MCF 10A (cell line): ENCODE measurements at regions not wholly inside any gene's neighbourhood (a gene's known extent, or its start where the extent isn't known, plus 50 kb on each side); places are given as distances from the start of the nearest gene placed in this dataset.

Source experiments
- BruUV-seq: library from RNA; stranded (reverse); fragments of 400-500 nt; replicated peaks from 2 replicates; lab custom pipeline; 2021; lab: Mats Ljungman, UMichigan
- CTCF ChIA-PET: fragments of 300-600 bp; sonication (Branson Sonifier 250); formaldehyde crosslinking; extraction: SDS; loops from one replicate; lab custom pipeline; 2021; ENCODE audit warnings: antibody characterized with exemption, inconsistent platforms; lab: Yijun Ruan, JAX
- POLR2A ChIA-PET: fragments of 300-600, 350-650 bp; sonication (Branson Sonifier 250); formaldehyde crosslinking; extraction: SDS; loops from one replicate; lab custom pipeline; 2020; ENCODE audit warnings: antibody characterized with exemption, inconsistent platforms; lab: Yijun Ruan, JAX
- DNase-seq: peaks from one replicate; pipeline ENCODE4 v3.0.0-alpha.2; 2018; ENCODE audit not compliant: unreplicated experiment
- H3K27ac Mint-ChIP-seq: one replicate; pipeline ENCODE4 v1.8.0; 2022; ENCODE audit warnings: mild to moderate bottlenecking, low read depth, mixed read lengths; ENCODE audit not compliant: unreplicated experiment
- H3K27me3 Mint-ChIP-seq: one replicate; pipeline ENCODE4 v1.8.0; 2022; ENCODE audit warnings: mixed read lengths; ENCODE audit not compliant: insufficient read depth, unreplicated experiment
- H3K36me3 Mint-ChIP-seq: one replicate; pipeline ENCODE4 v1.8.0; 2022; ENCODE audit warnings: mild to moderate bottlenecking, moderate library complexity, mixed read lengths; ENCODE audit not compliant: insufficient read depth, unreplicated experiment
- H3K4me1 Mint-ChIP-seq: one replicate; pipeline ENCODE4 v1.8.0; 2022; ENCODE audit warnings: mixed read lengths; ENCODE audit not compliant: insufficient read depth, unreplicated experiment
- H3K4me3 Mint-ChIP-seq: one replicate; pipeline ENCODE4 v1.8.0; 2022; ENCODE audit warnings: mild to moderate bottlenecking, moderate library complexity, mixed read lengths; ENCODE audit not compliant: unreplicated experiment
- H3K9me3 Mint-ChIP-seq: one replicate; pipeline ENCODE4 v1.8.0; 2022; ENCODE audit warnings: mixed read lengths; ENCODE audit not compliant: unreplicated experiment
- CTCF ChIP-seq: fragments of 200-600 bp; IDR thresholded peaks from one replicate; pipeline ENCODE4 v1.8.0; 2022; ENCODE audit warnings: antibody characterized with exemption, mild to moderate bottlenecking; ENCODE audit not compliant: unreplicated experiment
- intact Hi-C: fragments of 100-400 bp; cut with micrococcal nuclease; formaldehyde crosslinking; loops from 2 replicates; pipeline ENCODE4 v1.14.1; 2022

- Mint-ChIP-seq H3K27me3 (no peaks in the 10 kb centered on the region), H3K4me1 (peaks cover 16% of the 10 kb centered on the region), H3K9me3 (peaks cover 6% of the 10 kb centered on the region), H3K27ac (no peak overlapping the region), H3K4me3 (no peak overlapping the region), H3K36me3 (no peaks in the 10 kb centered on the region)
- intact Hi-C loops = no loop called here
- ChIA-PET CTCF (no interaction called here), POLR2A (no interaction called here)
- no peak for TF ChIP-seq CTCF
- DNase-seq = no peak
- BruUV-seq = no TSS peak
Observed at GRCh38 chr18:55841314-55841713, 253.3 kb upstream of the TCF4 start.

GRCh38 chr18:55840601-55841170, 252.7 kb upstream of the TCF4 start:
- POLR2A ChIA-PET = interaction anchor here (0.7 kb wide), 1 partner anchor 16 kb away, joined by 4 read pairs; no protein-coding TSS in a partner anchor
- CTCF ChIA-PET = no interaction called here
- H3K9me3 Mint-ChIP-seq = peaks cover 6% of the 10 kb centered on the region
- no TSS peak for BruUV-seq
- H3K4me3 Mint-ChIP-seq = no peak overlapping the region
- DNase-seq = no peak
- H3K27me3 Mint-ChIP-seq = no peaks in the 10 kb centered on the region
- H3K4me1 Mint-ChIP-seq = peaks cover 16% of the 10 kb centered on the region
- H3K36me3 Mint-ChIP-seq = no peaks in the 10 kb centered on the region
- no peak overlapping the region for H3K27ac Mint-ChIP-seq
- intact Hi-C loops = no loop called here
- no peak for TF ChIP-seq CTCF

GRCh38 chr18:55839343-55839742, 251.4 kb upstream of the TCF4 start:
- POLR2A ChIA-PET = no interaction called here
- peaks cover 6% of the 10 kb centered on the region for H3K9me3 Mint-ChIP-seq
- BruUV-seq = no TSS peak
- TF ChIP-seq CTCF = no peak
- no peaks in the 10 kb centered on the region for H3K27me3 Mint-ChIP-seq
- no peak for DNase-seq
- intact Hi-C loops = no loop called here
- CTCF ChIA-PET = no interaction called here
- H3K36me3 Mint-ChIP-seq = no peaks in the 10 kb centered on the region
- H3K4me1 Mint-ChIP-seq = peaks cover 16% of the 10 kb centered on the region
- H3K4me3 Mint-ChIP-seq = no peak overlapping the region
- H3K27ac Mint-ChIP-seq = peak overlapping the region; percentile 52

- peak; percentile 33 for DNase-seq
- no peak overlapping the region for H3K27ac Mint-ChIP-seq
- no TSS peak for BruUV-seq
Observed at GRCh38 chr18:55838841-55839240, 250.8 kb upstream of the TCF4 start.

More at GRCh38 chr18:55838841-55839240, 250.8 kb upstream of the TCF4 start:
- Mint-ChIP-seq H3K4me1 (peaks cover 18% of the 10 kb centered on the region), H3K9me3 (peaks cover 8% of the 10 kb centered on the region), H3K36me3 (no peaks in the 10 kb centered on the region), H3K4me3 (no peak overlapping the region), H3K27me3 (no peaks in the 10 kb centered on the region)
- intact Hi-C loops = no loop called here
- ChIA-PET CTCF (no interaction called here), POLR2A (no interaction called here)
- TF ChIP-seq CTCF = no peak
